ENCODE measurements at regions not wholly inside any gene's neighbourhood (a gene's known extent, or its start where the extent isn't known, plus 50 kb on each side); places are given as distances from the start of the nearest gene placed in this dataset.

GRCh38 chr14:87767567-87767901 is 225.4 kb downstream of the GALC start:
- TF ChIP-seq CTCF (conservative IDR thresholded peaks at IDR 0.05) (no peak), ZFX (IDR thresholded peaks at IDR 0.05) (no peak)

All from C4-2B (cell line).